ENCODE measurements at regions not wholly inside any gene's neighbourhood (a gene's known extent, or its start where the extent isn't known, plus 50 kb on each side); places are given as distances from the start of the nearest gene placed in this dataset.

GRCh38 chr18:22846697-22847096, 86.4 kb upstream of the RBBP8 start:
- BruUV-seq (replicated peaks): no TSS peak
- Histone ChIP-seq H3K36me3 (ENCODE audit: control insufficient read depth in 1 of 2, insufficient read depth in 2 of 2, low read length in 2 of 2) (no peaks in the 10 kb centered on the region), H3K4me2 (ENCODE audit: low read length) (no peak overlapping the region), H3K79me2 (ENCODE audit: insufficient read depth, low read length) (no peaks in the 10 kb centered on the region), H3K4me3 (replicated peaks in 1 of 2; ENCODE audit: low read depth in 1 of 2, low read length in 2 of 2) (no peak overlapping the region), H3K9me3 (ENCODE audit: control insufficient read depth in 1 of 2, insufficient read depth in 1 of 2, low read depth in 1 of 2, low read length in 2 of 2) (no peaks in the 10 kb centered on the region), H3K27ac (ENCODE audit: low read depth, low read length) (no peak overlapping the region), H3K27me3 (ENCODE audit: insufficient read depth, low read length) (no peaks in the 10 kb centered on the region), H3K9me2 (ENCODE audit: insufficient read depth) (no peaks in the 10 kb centered on the region), H3K4me1 (ENCODE audit: control insufficient read depth in 1 of 2, insufficient read depth in 2 of 2, low read length in 2 of 2) (peaks cover 14% of the 10 kb centered on the region in 2 experiments), H4K20me1 (ENCODE audit: insufficient read depth) (no peaks in the 10 kb centered on the region), H2AFZ (ENCODE audit: low read depth, low read length, poor library complexity, severe bottlenecking) (peak overlapping the region; percentile 79), H3K9ac (ENCODE audit: low read length) (no peak overlapping the region)
- no peak for TF ChIP-seq RAD21 (IDR thresholded peaks at IDR 0.05; ENCODE audit: low read depth)
- TF ChIP-seq CEBPB (IDR thresholded peaks at IDR 0.05; ENCODE audit: low read depth): no peak
- no peak for TF ChIP-seq ZBTB33 (IDR thresholded peaks at IDR 0.05; ENCODE audit: extremely low read depth, insufficient replicate concordance, low read length)
- TF ChIP-seq CBX3 (IDR thresholded peaks at IDR 0.05; ENCODE audit: low read depth): no peak
- TF ChIP-seq SIN3A (IDR thresholded peaks at IDR 0.05; ENCODE audit: low read depth): no peak
- TF ChIP-seq ATF3 (IDR thresholded peaks at IDR 0.05): no peak
- TF ChIP-seq EZH2phosphoT487 (IDR thresholded peaks at IDR 0.05; ENCODE audit: borderline replicate concordance): no peak
- no peak for TF ChIP-seq JUND (IDR thresholded peaks at IDR 0.05)
- TF ChIP-seq POLR2A (IDR thresholded peaks at IDR 0.05; ENCODE audit: borderline replicate concordance, extremely low read depth, insufficient read depth, insufficient read length): no peak
- TF ChIP-seq POLR2AphosphoS5 (IDR thresholded peaks at IDR 0.05; ENCODE audit: low read depth, low read length): no peak
- TF ChIP-seq SP1 (IDR thresholded peaks at IDR 0.05; ENCODE audit: low read depth): no peak
- DNase-seq (ENCODE audit: low read depth, low spot score): no peak
- ChIA-PET CTCF (interaction anchor here (1.1 to 2.0 kb wide), 2 partner anchors 9 to 131 kb away, joined by 3 to 7 read pairs; no protein-coding TSS in a partner anchor), RAD21 (ENCODE audit: low non-redundant PET in 1 of 2, low total read pairs in 2 of 2, uncharacterized antibody in 2 of 2, unreplicated experiment in 2 of 2) (no interaction called here), POLR2A (no interaction called here)
- intact Hi-C loops (cut with micrococcal nuclease): loop anchor here (2.0 kb wide), 1 partner anchor 136 kb away; no protein-coding TSS in a partner anchor
- no peak for ATAC-seq

Measured in HCT116 (cell line).